Left lobe of liver (tissue), 2 donors: ENCODE measurements at regions not wholly inside any gene's neighbourhood (a gene's known extent, or its start where the extent isn't known, plus 50 kb on each side); places are given as distances from the start of the nearest gene placed in this dataset.

Experiments
- ATAC-seq: fragments of 200-7000 bp; cut with Tn5 transposase; one replicate; pipeline ENCODE4 v1.9.1; 2020; ENCODE audit warnings: mild to moderate bottlenecking, moderate library complexity
- DNase-seq: peaks from one replicate; pipeline ENCODE4 v3.0.0-alpha.2; 2020; ENCODE audit warnings: low spot score
- donor health status: DM: no; HTN: no; CAD: no; lungs with moderate emphysema.
- donor health status: DM: no; HTN: yes; CAD: no.

DNA sequence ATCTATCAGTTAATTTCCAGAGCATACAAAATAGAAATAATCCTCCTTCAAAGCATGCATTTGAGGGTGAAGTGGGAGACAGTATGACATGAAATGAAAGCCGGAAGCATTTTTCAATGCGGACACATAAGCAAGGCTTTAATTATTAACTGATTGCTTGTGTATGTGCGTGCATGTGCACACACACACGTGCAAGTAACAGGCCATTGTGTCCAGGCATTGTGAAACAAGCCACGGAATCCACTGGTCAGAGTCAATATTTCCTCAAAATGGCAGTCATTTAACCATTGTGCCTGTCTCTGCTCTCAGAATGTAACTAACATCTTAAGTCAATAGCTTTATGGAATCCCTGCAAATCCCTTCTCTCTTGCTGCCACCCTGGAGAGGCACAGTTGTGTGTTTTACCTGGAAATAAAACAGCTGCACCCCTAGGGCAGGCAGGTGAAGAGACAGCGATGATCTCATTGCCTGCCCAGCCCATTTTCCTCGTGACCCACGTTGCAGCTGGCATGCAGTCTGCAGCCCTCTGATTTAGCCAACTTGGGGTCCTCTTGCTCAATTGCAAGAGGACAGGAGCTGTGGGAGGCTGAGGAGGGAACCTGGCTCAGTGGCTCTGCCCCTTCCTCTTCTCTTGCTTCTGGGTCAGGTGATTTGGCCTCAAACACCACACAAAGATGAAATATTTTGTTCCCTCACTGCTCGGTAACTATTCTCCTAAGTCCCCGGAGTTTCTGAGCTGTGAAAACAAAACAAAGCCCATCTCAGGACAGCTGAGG is 500.9 kb upstream of the ZMIZ1 start:
- ATAC-seq (no peak), DNase-seq (no peak)

GRCh38 chr10:78568620-78569019 is 500.1 kb upstream of the ZMIZ1 start:
- ATAC-seq (no peak), DNase-seq (no peak)

DNA sequence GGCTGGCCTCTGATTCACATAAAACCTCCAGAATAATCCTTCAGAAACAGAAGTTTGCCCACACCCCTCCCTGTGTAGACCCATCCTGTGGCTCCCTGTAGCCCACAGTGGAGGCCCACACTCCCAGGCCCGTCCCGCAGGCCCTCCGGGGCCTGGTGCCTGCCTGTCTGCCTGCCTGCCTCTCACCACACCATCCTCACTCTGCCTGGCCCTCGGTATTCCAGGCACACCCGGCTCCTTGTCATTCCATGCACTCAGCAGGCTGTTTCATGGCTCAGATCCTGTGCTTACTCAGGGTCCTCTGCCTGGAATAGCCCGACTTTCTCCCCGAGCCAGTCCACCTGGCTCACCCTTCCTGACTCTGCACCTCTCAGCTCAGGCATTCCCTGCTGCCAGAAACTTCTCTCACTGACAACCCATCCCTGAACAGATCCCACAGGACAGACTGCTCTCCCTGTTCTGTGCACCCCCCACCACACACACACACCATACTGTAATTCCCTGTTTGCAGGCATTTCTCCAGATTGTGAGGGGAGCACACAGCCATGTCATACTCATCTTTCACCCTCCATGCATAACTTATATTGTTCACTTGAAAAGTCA is 498.0 kb upstream of the ZMIZ1 start:
- ATAC-seq = no peak
- DNase-seq = no peak

GRCh38 chr10:78571286-78571685 is 497.5 kb upstream of the ZMIZ1 start:
- DNase-seq (no peak), ATAC-seq (no peak)

GRCh38 chr10:78571891-78572290 is 496.9 kb upstream of the ZMIZ1 start:
- DNase-seq = no peak

DNA sequence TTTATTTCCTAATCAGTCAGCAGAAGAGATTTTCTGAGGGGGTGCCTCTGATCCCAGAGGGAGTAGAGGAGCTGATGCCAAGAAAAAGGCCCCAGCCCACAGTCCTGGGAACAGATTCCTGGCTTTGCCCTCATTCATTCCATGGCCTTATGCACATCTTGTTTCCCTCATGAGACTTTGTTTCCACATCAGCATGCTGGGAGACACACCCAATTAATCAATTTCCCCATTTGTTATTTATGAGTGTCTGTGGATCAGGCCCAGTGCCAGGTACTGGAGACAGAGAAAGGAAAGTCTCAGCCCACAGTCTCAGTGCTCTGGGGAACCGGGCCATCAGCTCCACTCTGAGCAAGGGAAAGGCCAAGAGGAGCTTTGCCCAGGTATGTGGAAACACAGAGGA is 496.2 kb upstream of the ZMIZ1 start:
- no peak for DNase-seq
- no peak for ATAC-seq

More at GRCh38 chr10:78571891-78572290, 496.9 kb upstream of the ZMIZ1 start:
- ATAC-seq = no peak

GRCh38 chr10:78574547-78574946 is 494.2 kb upstream of the ZMIZ1 start:
- DNase-seq (no peak), ATAC-seq (no peak)

GRCh38 chr10:78575400-78575799 is 493.4 kb upstream of the ZMIZ1 start:
- ATAC-seq (no peak), DNase-seq (no peak)

DNA sequence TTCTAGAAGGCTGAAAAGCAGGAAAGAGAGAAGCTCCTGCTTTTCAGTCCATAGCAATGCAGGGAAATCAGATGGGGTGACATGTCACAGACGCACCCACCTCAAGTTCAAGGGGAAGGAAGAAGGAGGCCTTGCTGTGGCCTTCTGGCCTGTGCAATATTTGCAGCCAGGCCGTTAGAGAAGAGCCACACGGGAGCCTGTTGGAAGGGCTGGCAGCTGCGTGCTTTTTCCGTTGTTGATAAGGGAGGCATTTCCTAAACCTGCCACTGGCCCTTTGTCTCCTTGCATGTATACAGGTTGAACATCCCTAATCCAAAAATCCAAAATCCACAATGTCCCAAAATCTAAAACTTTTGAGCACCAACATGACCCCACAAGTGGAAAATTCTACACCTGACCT is 492.5 kb upstream of the ZMIZ1 start:
- ATAC-seq (no peak), DNase-seq (no peak)

DNA sequence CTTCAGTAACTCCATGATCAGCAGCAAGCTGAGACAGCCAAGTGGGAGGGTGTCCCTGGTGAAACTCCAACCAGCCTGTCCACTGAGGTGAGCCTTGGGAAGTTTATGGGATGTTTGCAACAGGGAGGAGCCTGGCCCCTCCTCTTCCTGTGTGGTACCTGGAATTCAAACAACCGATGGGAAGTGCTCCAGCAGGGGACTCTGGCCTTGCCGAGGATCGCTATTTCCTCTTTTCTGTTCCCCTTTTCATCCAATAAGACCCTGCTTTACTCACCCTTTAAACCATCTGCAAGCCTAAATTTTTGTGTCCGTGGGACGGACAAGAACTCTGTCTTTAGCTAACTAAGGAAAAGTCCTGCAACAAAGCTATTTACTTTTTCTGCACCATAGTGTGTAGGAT is 491.1 kb upstream of the ZMIZ1 start:
- ATAC-seq (no peak), DNase-seq (no peak)

DNA sequence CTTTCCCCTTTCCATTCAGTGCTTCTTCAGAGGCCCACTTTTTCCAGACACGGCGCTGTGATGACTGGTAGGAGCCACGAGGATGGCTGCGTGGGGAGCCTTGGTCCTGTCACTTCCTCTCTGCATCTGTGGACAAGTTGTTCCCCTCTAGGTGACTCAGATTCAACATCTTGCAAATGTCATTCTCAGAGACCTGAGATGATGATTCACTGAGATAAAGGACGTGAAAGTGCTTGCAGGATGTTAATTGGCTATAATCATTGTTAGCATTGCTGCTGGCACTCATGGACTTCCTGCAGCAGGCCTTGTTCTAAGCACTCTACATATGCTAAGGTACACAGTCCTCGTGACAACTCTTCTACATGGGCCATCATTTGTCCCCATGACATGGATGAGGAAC is 489.8 kb upstream of the ZMIZ1 start:
- ATAC-seq (no peak), DNase-seq (no peak)

GRCh38 chr10:78579576-78579975 is 489.2 kb upstream of the ZMIZ1 start:
- DNase-seq (no peak), ATAC-seq (no peak)

DNA sequence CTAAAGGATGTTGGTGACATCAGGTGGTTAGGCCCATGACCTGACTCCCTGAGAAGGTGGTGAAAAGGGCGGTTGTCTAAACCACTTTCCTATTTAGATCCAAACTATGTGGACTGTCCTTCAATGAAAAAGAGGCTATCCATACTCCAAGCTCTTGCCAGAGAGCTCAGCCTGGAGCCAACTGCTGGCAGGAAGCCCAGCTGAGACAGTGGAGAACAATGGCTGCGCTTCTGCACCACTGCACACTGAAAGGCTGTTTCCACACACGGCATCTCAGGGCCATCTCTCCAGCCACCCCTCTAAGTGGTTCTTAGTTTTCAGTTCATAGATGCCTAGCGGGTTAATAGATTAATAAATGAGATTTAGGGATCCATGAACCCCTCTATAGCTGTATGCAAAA is 488.8 kb upstream of the ZMIZ1 start:
- ATAC-seq = peak; percentile 62
- peak; percentile 55 for DNase-seq

- no peak for ATAC-seq
- no peak for DNase-seq
Measured at GRCh38 chr10:78581133-78581694, 487.6 kb upstream of the ZMIZ1 start.

DNA sequence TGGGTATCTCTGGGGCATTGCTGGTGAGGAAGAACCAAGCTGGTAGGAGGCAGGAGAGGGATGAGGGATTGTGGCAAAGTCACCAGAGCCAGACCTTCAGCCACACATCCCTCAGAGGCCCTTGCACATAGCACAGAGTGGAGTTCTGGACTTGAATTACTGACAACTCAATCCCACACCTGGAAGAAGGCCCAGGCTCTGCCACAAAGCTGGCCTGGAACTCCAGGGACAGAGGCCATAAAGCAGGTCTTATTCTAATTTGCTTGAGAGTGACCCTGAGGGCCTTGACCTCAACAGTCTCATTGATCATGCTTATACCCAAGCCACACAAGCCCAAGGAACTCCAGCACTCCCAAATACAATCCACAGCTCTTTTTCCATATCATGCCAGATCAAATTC is 486.2 kb upstream of the ZMIZ1 start:
- ATAC-seq (peak; percentile 85), DNase-seq (no peak)

- ATAC-seq (no peak), DNase-seq (no peak)
Measured at GRCh38 chr10:78584266-78584665, 484.5 kb upstream of the ZMIZ1 start.

GRCh38 chr10:78584681-78585080 is 484.1 kb upstream of the ZMIZ1 start:
- DNase-seq = peak; percentile 28
- ATAC-seq = no peak

DNA sequence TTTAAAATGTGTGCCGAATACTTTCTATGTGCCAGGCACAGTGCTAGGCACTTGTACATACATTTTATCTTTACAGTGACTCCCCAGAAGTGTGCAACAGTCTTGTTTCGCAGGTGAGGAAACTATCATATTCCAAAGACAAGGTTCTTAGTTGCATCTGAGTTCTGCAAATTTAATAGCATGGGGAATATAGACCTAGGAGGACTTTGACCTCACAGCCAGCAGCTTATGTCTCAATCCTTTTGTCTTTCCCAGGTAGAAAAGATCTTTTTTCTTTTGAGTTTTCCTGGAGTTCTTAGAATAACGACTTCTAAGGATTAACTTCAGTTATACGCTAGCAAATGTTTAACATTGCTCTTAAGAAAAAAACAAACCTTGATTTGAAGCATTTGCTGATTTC is 482.8 kb upstream of the ZMIZ1 start:
- ATAC-seq (no peak), DNase-seq (no peak)

GRCh38 chr10:78588194-78588811 is 480.5 kb upstream of the ZMIZ1 start:
- DNase-seq (peak; percentile 32), ATAC-seq (peak; percentile 25)

GRCh38 chr10:78589687-78590086 is 479.1 kb upstream of the ZMIZ1 start:
- DNase-seq (peak; percentile 4), ATAC-seq (no peak)

- DNase-seq (no peak), ATAC-seq (no peak)
Measured at GRCh38 chr10:78591066-78591465, 477.7 kb upstream of the ZMIZ1 start.
